GM12875 (cell line): ENCODE measurements at regions not wholly inside any gene's neighbourhood (a gene's known extent, or its start where the extent isn't known, plus 50 kb on each side); places are given as distances from the start of the nearest gene placed in this dataset.

Source experiments
- H3K4me3 ChIP-seq: one replicate; pipeline ENCODE4 v1.5.1; 2011; ENCODE audit warnings: low read depth, low read length, control low read depth
- TF ChIP-seq, protein P1 (sequence below): IDR thresholded peaks from 2 replicates; pipeline ENCODE4 v1.5.1; 2011; ENCODE audit warnings: low read depth, mild to moderate bottlenecking, control low read depth, inconsistent platforms, low read length, moderate library complexity, borderline replicate concordance; ENCODE audit not compliant: insufficient read depth

DNA sequence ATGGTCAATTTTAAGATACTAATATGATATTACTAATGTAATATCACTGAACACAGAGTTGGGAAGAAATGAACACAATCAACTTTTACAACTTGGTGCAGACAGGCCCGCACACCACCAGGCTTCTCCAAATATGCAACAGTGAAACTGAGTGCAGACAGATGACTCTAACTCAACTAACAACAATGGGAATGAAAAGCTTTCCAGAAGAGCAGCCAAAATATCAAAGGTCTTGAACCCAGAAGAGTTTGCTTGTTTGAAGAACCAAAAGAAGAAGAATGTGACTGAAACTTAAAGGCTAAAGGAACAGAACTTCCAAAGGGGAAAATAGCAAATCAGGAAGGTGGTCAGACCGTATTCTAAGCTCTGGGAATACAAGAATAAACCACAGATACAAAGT is 89.8 kb upstream of the COL11A1 start:
- no peak overlapping the region for H3K4me3 ChIP-seq
- TF ChIP-seq, protein P1, sequence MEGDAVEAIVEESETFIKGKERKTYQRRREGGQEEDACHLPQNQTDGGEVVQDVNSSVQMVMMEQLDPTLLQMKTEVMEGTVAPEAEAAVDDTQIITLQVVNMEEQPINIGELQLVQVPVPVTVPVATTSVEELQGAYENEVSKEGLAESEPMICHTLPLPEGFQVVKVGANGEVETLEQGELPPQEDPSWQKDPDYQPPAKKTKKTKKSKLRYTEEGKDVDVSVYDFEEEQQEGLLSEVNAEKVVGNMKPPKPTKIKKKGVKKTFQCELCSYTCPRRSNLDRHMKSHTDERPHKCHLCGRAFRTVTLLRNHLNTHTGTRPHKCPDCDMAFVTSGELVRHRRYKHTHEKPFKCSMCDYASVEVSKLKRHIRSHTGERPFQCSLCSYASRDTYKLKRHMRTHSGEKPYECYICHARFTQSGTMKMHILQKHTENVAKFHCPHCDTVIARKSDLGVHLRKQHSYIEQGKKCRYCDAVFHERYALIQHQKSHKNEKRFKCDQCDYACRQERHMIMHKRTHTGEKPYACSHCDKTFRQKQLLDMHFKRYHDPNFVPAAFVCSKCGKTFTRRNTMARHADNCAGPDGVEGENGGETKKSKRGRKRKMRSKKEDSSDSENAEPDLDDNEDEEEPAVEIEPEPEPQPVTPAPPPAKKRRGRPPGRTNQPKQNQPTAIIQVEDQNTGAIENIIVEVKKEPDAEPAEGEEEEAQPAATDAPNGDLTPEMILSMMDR: no peak

DNA sequence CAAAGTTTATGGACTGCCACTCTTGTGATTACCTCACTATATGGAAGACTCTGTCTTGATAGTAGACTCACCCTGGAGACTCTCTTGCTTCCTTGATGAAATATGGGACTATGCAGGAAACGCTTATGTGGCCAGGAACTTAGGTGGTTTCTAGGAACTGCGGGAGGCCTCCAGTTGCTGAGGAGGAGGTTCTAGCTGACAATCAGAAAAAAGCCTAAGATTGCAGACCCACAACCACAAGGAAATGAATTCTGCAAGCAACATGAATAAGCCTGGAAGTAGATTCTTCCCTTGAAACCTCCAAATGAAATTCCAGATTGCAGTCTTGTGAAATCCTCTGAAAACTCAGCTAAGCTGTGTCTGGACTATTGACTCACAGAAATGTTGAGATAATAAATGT is 88.9 kb upstream of the COL11A1 start:
- TF ChIP-seq, protein P1: no peak
- H3K4me3 ChIP-seq: no peak overlapping the region

GRCh38 chr1:103194984-103195383 is 86.7 kb upstream of the COL11A1 start:
- H3K4me3 ChIP-seq: no peak overlapping the region
- TF ChIP-seq, protein P1: no peak

DNA sequence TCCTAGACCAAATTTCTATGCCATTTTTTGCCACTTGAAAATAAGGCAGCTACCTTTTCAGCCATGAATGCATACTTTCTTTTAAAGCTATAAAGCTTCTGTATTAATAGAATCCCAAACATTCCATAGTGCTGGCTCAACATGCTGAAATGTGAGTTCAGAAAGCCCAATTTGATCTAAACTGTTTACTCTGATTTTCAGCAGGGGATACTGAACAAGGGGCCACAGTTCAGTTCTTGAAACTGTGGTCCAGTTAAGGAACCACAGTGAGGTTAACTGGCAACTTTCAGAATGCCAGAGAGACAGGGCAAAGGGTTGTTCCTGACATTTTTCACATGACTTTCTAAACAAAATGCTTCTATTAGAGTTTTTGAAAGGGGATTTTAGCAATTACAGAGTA is 85.7 kb upstream of the COL11A1 start:
- TF ChIP-seq, protein P1: no peak
- no peak overlapping the region for H3K4me3 ChIP-seq

GRCh38 chr1:103191327-103191726 is 83.0 kb upstream of the COL11A1 start:
- H3K4me3 ChIP-seq: no peak overlapping the region
- TF ChIP-seq, protein P1: no peak

DNA sequence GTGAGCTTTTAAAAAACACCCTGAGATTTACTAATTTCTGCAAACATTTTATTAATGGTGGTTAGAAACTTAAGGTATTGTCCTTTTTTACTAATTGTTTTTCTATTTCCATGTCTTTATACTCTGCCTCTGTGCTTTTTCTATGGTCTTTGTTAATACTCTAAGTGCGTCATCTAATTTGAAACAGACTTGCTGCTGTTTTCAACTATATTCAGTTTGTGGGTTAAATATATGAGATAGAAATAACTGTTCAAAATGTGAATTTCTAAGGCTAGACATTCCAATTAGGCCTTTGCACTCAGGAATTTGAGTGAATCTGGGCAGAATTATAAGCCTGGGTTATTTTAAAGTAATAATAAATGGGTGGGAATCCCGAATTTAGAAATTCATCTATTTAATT is 82.4 kb upstream of the COL11A1 start:
- TF ChIP-seq, protein P1: no peak
- H3K4me3 ChIP-seq: no peak overlapping the region

- TF ChIP-seq, protein P1: no peak
- no peak overlapping the region for H3K4me3 ChIP-seq
Observed at GRCh38 chr1:103187673-103188072, 79.4 kb upstream of the COL11A1 start.
